ENCODE measurements at regions not wholly inside any gene's neighbourhood (a gene's known extent, or its start where the extent isn't known, plus 50 kb on each side); places are given as distances from the start of the nearest gene placed in this dataset.
"Not testable (repeated sequence)": the region's sequence is repeated elsewhere in the genome, so short reads cannot be mapped to it uniquely, and the experiment has no call there.

- Histone ChIP-seq H3K9me3 (ENCODE audit: severe bottlenecking) (no peaks in the 10 kb centered on the region), H3K27me3 (ENCODE audit: insufficient read depth, low read depth, severe bottlenecking) (peaks cover 3% of the 10 kb centered on the region), H3K4me3 (ENCODE audit: low read depth, low read length) (no peak overlapping the region), H3K36me3 (no peaks in the 10 kb centered on the region), H3K27ac (no peak overlapping the region)
- no peak for DNase-seq
- TF ChIP-seq, protein P1, sequence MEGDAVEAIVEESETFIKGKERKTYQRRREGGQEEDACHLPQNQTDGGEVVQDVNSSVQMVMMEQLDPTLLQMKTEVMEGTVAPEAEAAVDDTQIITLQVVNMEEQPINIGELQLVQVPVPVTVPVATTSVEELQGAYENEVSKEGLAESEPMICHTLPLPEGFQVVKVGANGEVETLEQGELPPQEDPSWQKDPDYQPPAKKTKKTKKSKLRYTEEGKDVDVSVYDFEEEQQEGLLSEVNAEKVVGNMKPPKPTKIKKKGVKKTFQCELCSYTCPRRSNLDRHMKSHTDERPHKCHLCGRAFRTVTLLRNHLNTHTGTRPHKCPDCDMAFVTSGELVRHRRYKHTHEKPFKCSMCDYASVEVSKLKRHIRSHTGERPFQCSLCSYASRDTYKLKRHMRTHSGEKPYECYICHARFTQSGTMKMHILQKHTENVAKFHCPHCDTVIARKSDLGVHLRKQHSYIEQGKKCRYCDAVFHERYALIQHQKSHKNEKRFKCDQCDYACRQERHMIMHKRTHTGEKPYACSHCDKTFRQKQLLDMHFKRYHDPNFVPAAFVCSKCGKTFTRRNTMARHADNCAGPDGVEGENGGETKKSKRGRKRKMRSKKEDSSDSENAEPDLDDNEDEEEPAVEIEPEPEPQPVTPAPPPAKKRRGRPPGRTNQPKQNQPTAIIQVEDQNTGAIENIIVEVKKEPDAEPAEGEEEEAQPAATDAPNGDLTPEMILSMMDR (IDR thresholded peaks at IDR 0.05; ENCODE audit: low read depth, low read length), result no peak
These were observed 126.3 kb downstream of the CXCL12 start for GRCh38 chr10:44258460-44259089.

DNA sequence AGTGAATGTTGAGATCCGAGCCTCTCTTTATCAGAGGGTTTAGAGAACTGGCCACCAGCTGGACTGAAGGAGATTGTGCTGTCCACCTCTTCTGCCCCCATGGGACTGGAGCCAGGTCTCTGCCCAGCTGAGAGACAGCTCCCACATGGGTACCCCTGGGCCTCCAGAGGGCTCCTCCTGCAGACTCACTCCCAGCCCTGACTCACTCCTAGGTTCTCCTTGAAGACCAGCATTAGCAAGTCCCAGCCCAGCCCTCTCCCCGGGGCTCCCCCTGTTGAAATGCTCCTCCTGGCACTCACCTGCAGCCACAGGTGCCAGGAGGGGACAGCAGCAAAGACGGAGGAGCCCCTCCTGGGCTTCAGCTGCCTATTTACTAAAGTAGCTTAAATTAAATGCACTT is 126.9 kb downstream of the CXCL12 start:
- H3K27me3 ChIP-seq (ENCODE audit: insufficient read depth, low read depth, severe bottlenecking), result peaks cover 3% of the 10 kb centered on the region
- no peak overlapping the region for H3K27ac ChIP-seq
- no peak overlapping the region for H3K4me3 ChIP-seq (ENCODE audit: low read depth, low read length)
- H3K9me3 ChIP-seq (ENCODE audit: severe bottlenecking), result no peaks in the 10 kb centered on the region
- TF ChIP-seq, protein P1 (IDR thresholded peaks at IDR 0.05; ENCODE audit: low read depth, low read length), result no peak
- no peaks in the 10 kb centered on the region for H3K36me3 ChIP-seq
- DNase-seq, result no peak

- DNase-seq, result no peak
These were observed 131.0 kb downstream of the CXCL12 start for GRCh38 chr10:44253769-44254462.

GRCh38 chr10:44252631-44253030 is 132.3 kb downstream of the CXCL12 start:
- H3K4me3 ChIP-seq (ENCODE audit: low read depth, low read length); H3K27me3 ChIP-seq (ENCODE audit: insufficient read depth, low read depth, severe bottlenecking); H3K27ac ChIP-seq; DNase-seq; H3K9me3 ChIP-seq (ENCODE audit: severe bottlenecking); H3K36me3 ChIP-seq: not testable (repeated sequence)

More at GRCh38 chr10:44253769-44254462, 131.0 kb downstream of the CXCL12 start:
- TF ChIP-seq, protein P1 (IDR thresholded peaks at IDR 0.05; ENCODE audit: low read depth, low read length), result no peak
- Histone ChIP-seq H3K4me3 (ENCODE audit: low read depth, low read length) (no peak overlapping the region), H3K27ac (no peak overlapping the region), H3K27me3 (ENCODE audit: insufficient read depth, low read depth, severe bottlenecking) (no peaks in the 10 kb centered on the region), H3K9me3 (ENCODE audit: severe bottlenecking) (no peaks in the 10 kb centered on the region), H3K36me3 (no peaks in the 10 kb centered on the region)

DNA sequence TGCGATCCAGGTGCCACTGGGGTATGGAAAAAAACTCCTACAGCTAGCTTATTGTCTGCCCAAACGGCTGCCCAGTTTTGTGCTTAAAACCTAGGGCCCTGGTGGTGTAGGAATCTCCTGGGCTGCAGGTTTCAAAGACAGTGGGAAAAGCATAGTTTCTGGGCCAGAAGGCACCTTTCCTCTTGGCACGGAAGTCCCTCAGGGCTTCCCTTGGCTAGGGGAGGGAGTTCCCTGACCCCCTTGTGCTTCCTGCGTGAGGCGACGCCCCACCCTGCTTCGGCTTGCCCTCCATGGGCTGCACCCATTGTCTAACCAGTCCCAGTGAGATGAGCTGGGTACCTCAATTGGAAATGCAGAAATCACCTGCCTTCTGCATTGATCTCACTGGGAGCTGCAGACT is 135.0 kb downstream of the CXCL12 start:
- H3K27ac ChIP-seq; DNase-seq; H3K4me3 ChIP-seq (ENCODE audit: low read depth, low read length); H3K36me3 ChIP-seq; H3K27me3 ChIP-seq (ENCODE audit: insufficient read depth, low read depth, severe bottlenecking); H3K9me3 ChIP-seq (ENCODE audit: severe bottlenecking): not testable (repeated sequence)

DNA sequence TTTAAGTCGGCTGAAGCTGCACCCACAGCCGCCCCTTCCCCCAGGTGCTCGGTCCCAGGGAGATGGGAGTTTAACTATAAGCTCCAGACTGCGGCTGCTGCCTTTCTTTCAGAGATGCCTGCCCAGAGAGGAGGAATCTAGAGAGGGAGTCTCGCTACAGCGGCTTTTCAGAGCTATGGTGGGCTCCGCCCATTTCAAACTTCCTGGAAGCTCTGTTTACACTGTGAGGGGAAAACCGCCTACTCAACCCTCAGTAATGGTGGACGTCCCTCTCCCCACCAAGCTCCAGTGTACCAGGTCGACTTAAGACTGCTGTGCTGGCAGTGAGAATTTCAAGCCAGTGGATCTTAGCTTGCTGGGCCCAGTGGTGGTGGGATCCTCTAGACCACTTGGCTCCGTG is 135.4 kb downstream of the CXCL12 start:
- H3K36me3 ChIP-seq, result no peaks in the 10 kb centered on the region
- no peak for DNase-seq
- H3K4me3 ChIP-seq (ENCODE audit: low read depth, low read length), result no peak overlapping the region
- no peak overlapping the region for H3K27ac ChIP-seq
- TF ChIP-seq, protein P1 (IDR thresholded peaks at IDR 0.05; ENCODE audit: low read depth, low read length), result no peak
- H3K9me3 ChIP-seq (ENCODE audit: severe bottlenecking), result no peaks in the 10 kb centered on the region
- no peaks in the 10 kb centered on the region for H3K27me3 ChIP-seq (ENCODE audit: insufficient read depth, low read depth, severe bottlenecking)

GRCh38 chr10:44246700-44247099 is 138.2 kb downstream of the CXCL12 start:
- DNase-seq; H3K9me3 ChIP-seq (ENCODE audit: severe bottlenecking): not testable (repeated sequence)

GRCh38 chr10:44246287-44246686 is 138.6 kb downstream of the CXCL12 start:
- not testable (repeated sequence) for H3K27me3 ChIP-seq (ENCODE audit: insufficient read depth, low read depth, severe bottlenecking); H3K9me3 ChIP-seq (ENCODE audit: severe bottlenecking); H3K4me3 ChIP-seq (ENCODE audit: low read depth, low read length); H3K27ac ChIP-seq; DNase-seq; H3K36me3 ChIP-seq

More at GRCh38 chr10:44246700-44247099, 138.2 kb downstream of the CXCL12 start:
- H3K36me3 ChIP-seq; H3K4me3 ChIP-seq (ENCODE audit: low read depth, low read length); H3K27me3 ChIP-seq (ENCODE audit: insufficient read depth, low read depth, severe bottlenecking); H3K27ac ChIP-seq: not testable (repeated sequence)

All from WERI-Rb-1 (cell line).